CD4-positive, alpha-beta T cell (primary cell): ENCODE measurements at regions not wholly inside any gene's neighbourhood (a gene's known extent, or its start where the extent isn't known, plus 50 kb on each side); places are given as distances from the start of the nearest gene placed in this dataset.

ENCODE experiments used
- ATAC-seq: fragments of 200-7000 bp; cut with Tn5 transposase; one replicate; pipeline ENCODE4 v1.10.0; 2022; ENCODE audit warnings: mild to moderate bottlenecking; ENCODE audit not compliant: poor library complexity
- CTCF ChIA-PET: fragments of 350-600 bp; sonication (Branson Sonifier 250); formaldehyde crosslinking; loops from one replicate; lab custom pipeline; 2021; ENCODE audit warnings: antibody characterized with exemption, inconsistent platforms; lab: Charles Lee
- POLR2A ChIA-PET: fragments of 350-600 bp; sonication (Branson Sonifier 250); formaldehyde crosslinking; loops from one replicate; lab custom pipeline; 2021; ENCODE audit warnings: antibody characterized with exemption, inconsistent platforms; lab: Charles Lee
- DNase-seq, 14 experiments: peaks; one replicate each; pipeline ENCODE4 v3.0.0-alpha.2; 2013 to 2020; ENCODE audit warnings: mixed read lengths in 2 of 14
- H3K27ac ChIP-seq, 2 donors: one replicate each; pipeline versions ENCODE4 v1.5.1 to v1.7.0; 2013; ENCODE audit warnings: low read length in 2 of 2, low read depth in 1 of 2, mild to moderate bottlenecking in 1 of 2
- H3K27me3 ChIP-seq, 2 experiments: 1 replicate in 1 of 2; 2 replicates in 1 of 2; pipeline versions ENCODE4 v1.6.1 to v1.7.0; 2013; ENCODE audit warnings: low read length in 2 of 2, control low read depth in 1 of 2, mild to moderate bottlenecking in 1 of 2, moderate library complexity in 1 of 2; ENCODE audit not compliant: insufficient read depth in 2 of 2, control insufficient read depth in 1 of 2
- H3K36me3 ChIP-seq: one replicate; pipeline ENCODE4 v1.6.1; 2013; ENCODE audit warnings: low read length, control low read depth; ENCODE audit not compliant: insufficient read depth
- H3K4me1 ChIP-seq: one replicate; pipeline ENCODE4 v1.6.1; 2013; ENCODE audit warnings: low read length, control low read depth; ENCODE audit not compliant: insufficient read depth
- H3K4me3 ChIP-seq: one replicate; pipeline ENCODE4 v1.5.1; 2013; ENCODE audit warnings: mild to moderate bottlenecking, low read length, moderate library complexity
- H3K9me3 ChIP-seq, 2 experiments: 1 replicate in 1 of 2; 2 replicates in 1 of 2; pipeline versions ENCODE4 v1.6.1 to v1.7.0; 2013; ENCODE audit warnings: low read length in 2 of 2, mild to moderate bottlenecking in 2 of 2, control low read depth in 1 of 2, moderate library complexity in 1 of 2; ENCODE audit not compliant: control insufficient read depth in 1 of 2, insufficient read depth in 1 of 2
- H3K27ac Mint-ChIP-seq: one replicate; pipeline ENCODE4 v1.8.0; 2020; ENCODE audit warnings: mixed read lengths
- H3K27me3 Mint-ChIP-seq: one replicate; pipeline ENCODE4 v1.8.0; 2021; ENCODE audit warnings: mixed read lengths
- H3K36me3 Mint-ChIP-seq: one replicate; pipeline ENCODE4 v1.8.0; 2021; ENCODE audit warnings: low read depth, mixed read lengths
- H3K4me1 Mint-ChIP-seq: one replicate; pipeline ENCODE4 v1.8.0; 2021; ENCODE audit warnings: low read depth, mixed read lengths
- H3K4me3 Mint-ChIP-seq: one replicate; pipeline ENCODE4 v1.8.0; 2020; ENCODE audit warnings: mild to moderate bottlenecking, mixed read lengths
- H3K9me3 Mint-ChIP-seq: one replicate; pipeline ENCODE4 v1.8.0; 2020; ENCODE audit warnings: mixed read lengths
- intact Hi-C, 2 experiments: fragments of 100-400 bp; cut with DNase I in 1 of 2; cut with micrococcal nuclease in 1 of 2; formaldehyde crosslinking; loops; one replicate each; pipeline versions ENCODE4 v1.15.1 to v1.9.0; 2023 to 2025; cut with DNase I, micrococcal nuclease
- TF ChIP-seq, protein P1 (sequence below): fragments of 200-600 bp; IDR thresholded peaks from one replicate; pipeline ENCODE4 v1.8.0; 2022; ENCODE audit warnings: antibody characterized with exemption, mild to moderate bottlenecking

DNA sequence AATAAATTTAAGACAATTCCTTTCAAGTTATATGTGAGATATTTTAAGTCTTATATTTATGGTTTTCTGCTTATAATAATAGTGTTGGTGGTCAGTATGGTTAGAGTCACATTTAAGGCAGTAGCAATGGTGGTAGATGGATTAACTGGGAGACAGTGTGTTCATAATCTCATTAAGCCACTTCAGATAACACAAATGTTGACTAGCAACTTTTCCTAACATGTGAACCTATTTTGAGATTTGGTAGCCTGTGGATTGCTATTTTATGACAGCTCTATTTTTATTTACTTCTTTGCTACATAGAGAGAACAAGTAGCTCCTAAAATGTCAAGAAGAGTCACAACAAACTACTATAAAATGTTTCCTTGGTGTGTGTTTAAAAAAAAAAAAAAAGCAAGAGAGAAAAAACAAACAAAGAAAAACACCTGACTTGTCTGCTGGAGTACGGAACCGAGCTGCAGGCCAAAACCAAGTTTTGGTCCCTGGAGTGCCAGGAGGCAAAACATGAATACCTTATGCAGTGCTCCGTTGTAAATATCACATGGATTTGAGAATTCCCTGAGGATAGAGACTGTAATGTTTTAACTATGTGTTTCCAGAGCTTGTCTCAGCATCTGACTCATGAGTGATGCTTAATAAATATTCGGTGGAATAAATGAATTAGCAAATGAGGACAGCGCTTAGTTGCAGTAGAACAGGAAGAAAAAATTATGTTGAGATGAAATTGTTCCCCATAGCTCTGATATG, 457.1 kb upstream of the ROBO2 start:
- H3K4me3 ChIP-seq: no peak overlapping the region
- TF ChIP-seq, protein P1, sequence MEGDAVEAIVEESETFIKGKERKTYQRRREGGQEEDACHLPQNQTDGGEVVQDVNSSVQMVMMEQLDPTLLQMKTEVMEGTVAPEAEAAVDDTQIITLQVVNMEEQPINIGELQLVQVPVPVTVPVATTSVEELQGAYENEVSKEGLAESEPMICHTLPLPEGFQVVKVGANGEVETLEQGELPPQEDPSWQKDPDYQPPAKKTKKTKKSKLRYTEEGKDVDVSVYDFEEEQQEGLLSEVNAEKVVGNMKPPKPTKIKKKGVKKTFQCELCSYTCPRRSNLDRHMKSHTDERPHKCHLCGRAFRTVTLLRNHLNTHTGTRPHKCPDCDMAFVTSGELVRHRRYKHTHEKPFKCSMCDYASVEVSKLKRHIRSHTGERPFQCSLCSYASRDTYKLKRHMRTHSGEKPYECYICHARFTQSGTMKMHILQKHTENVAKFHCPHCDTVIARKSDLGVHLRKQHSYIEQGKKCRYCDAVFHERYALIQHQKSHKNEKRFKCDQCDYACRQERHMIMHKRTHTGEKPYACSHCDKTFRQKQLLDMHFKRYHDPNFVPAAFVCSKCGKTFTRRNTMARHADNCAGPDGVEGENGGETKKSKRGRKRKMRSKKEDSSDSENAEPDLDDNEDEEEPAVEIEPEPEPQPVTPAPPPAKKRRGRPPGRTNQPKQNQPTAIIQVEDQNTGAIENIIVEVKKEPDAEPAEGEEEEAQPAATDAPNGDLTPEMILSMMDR: no peak
- Mint-ChIP-seq H3K4me3 (no peak overlapping the region), H3K27me3 (no peaks in the 10 kb centered on the region), H3K36me3 (no peaks in the 10 kb centered on the region), H3K9me3 (peaks cover 12% of the 10 kb centered on the region), H3K27ac (no peak overlapping the region), H3K4me1 (no peaks in the 10 kb centered on the region)
- no peak for ATAC-seq
- H3K36me3 ChIP-seq: no peaks in the 10 kb centered on the region
- H3K9me3 ChIP-seq: no peaks in the 10 kb centered on the region
- POLR2A ChIA-PET: no interaction called here
- no peaks in the 10 kb centered on the region for H3K27me3 ChIP-seq
- CTCF ChIA-PET: no interaction called here
- intact Hi-C loops: no loop called here
- DNase-seq: no peak
- no peaks in the 10 kb centered on the region for H3K4me1 ChIP-seq
- H3K27ac ChIP-seq: no peak overlapping the region

DNA sequence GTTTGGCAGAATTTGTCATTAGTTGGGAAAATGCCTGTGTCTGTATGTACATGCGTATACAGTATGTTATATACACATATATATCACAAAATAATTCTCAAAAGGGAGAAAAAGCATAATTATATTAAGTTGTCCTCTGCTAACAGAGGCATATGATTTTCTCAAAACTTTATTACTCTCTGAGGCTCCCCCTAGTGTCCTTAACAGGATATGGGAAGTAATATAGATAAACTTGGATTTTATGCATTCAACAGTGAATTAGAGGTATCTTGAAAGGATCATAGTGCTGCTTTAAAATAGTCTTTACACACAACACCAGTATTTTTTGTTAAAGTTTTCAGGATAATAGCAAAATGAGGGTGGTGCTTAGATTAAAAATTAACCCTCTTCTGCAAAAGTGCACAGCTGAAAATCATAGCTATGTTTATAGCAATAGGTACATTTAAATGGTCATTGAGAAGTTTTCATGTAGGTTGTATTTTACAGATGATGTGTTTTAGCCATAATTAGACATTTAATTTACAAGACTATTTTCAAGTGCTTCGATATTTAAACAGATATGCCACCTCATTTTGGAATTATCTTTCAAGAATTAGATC, 454.0 kb upstream of the ROBO2 start:
- POLR2A ChIA-PET: no interaction called here
- no peaks in the 10 kb centered on the region for H3K27me3 Mint-ChIP-seq
- H3K36me3 Mint-ChIP-seq: no peaks in the 10 kb centered on the region
- ATAC-seq: no peak
- no peaks in the 10 kb centered on the region for H3K4me1 Mint-ChIP-seq
- CTCF ChIA-PET: no interaction called here
- Histone ChIP-seq H3K36me3 (no peaks in the 10 kb centered on the region), H3K27me3 (no peaks in the 10 kb centered on the region), H3K9me3 (peaks cover 0 to 4% of the 10 kb centered on the region in 2 experiments), H3K27ac (no peak overlapping the region), H3K4me1 (no peaks in the 10 kb centered on the region), H3K4me3 (no peak overlapping the region)
- no peak overlapping the region for H3K4me3 Mint-ChIP-seq
- DNase-seq: no peak
- intact Hi-C loops: no loop called here
- H3K9me3 Mint-ChIP-seq: peaks cover 9% of the 10 kb centered on the region
- TF ChIP-seq, protein P1: no peak
- no peak overlapping the region for H3K27ac Mint-ChIP-seq

DNA sequence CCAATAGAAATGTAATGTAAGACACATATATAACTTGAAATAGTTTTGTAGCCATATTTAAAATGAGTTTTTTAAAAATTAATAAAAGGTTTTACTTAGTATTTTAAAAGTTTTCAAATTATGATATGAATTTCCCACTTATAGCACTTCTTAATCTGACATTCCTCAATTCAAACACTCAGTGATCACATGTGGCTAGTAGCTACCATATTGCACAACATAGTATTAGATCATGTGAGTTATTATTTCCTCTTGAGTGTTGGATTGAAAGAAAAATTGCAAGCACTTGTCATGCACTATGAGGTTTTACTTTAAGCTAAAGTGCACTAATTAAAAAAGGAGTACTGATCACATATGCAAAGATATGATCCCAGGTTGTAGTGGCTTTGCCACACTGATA, 453.4 kb upstream of the ROBO2 start:
- H3K4me1 Mint-ChIP-seq: no peaks in the 10 kb centered on the region
- POLR2A ChIA-PET: no interaction called here
- Histone ChIP-seq H3K27ac (no peak overlapping the region), H3K36me3 (no peaks in the 10 kb centered on the region), H3K4me3 (no peak overlapping the region), H3K9me3 (peaks cover 0 to 4% of the 10 kb centered on the region in 2 experiments), H3K4me1 (no peaks in the 10 kb centered on the region), H3K27me3 (no peaks in the 10 kb centered on the region)
- intact Hi-C loops: no loop called here
- no peaks in the 10 kb centered on the region for H3K36me3 Mint-ChIP-seq
- CTCF ChIA-PET: no interaction called here
- no peak overlapping the region for H3K27ac Mint-ChIP-seq
- DNase-seq: no peak
- no peak overlapping the region for H3K4me3 Mint-ChIP-seq
- H3K9me3 Mint-ChIP-seq: peaks cover 6% of the 10 kb centered on the region
- TF ChIP-seq, protein P1: no peak
- H3K27me3 Mint-ChIP-seq: no peaks in the 10 kb centered on the region
- ATAC-seq: no peak
